Medulla oblongata (tissue), 1 donor: ENCODE measurements at regions not wholly inside any gene's neighbourhood (a gene's known extent, or its start where the extent isn't known, plus 50 kb on each side); places are given as distances from the start of the nearest gene placed in this dataset.

ENCODE experiments used
- DNase-seq: peaks from one replicate; pipeline ENCODE4 v3.0.0-alpha.2; 2015; ENCODE audit errors: extremely low spot score

DNA sequence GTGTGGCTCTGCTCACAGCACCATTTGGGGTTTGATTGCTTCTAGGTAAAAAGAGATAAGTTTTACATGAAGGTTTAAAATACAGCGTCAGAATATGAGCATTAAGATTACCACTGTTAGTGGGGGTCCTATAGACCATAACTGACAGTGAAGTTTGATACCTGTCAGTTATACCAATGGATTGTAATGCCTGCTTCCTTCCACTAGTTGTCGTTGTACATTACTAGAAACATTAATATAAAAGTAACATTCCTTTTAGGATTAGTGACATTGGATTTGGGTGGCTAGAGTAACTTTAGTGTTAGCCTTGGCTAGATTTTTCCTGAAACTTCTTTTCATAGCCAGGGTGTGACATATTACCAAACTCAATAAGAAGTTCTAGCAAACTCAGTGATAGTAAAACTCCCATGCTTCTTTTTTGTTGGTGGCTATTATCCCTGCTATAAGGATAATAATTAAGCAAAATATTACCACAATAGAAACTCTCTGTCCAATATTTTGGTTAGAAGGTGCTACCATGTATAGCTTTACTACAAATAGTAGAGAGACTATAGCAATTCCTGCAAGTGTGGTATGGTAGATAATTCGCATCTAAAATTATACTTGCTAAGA lies 57.1 kb downstream of the FAM181B start:
- DNase-seq = no peak

- DNase-seq = no peak
Observed at GRCh38 chr11:82675838-82676237, 57.8 kb downstream of the FAM181B start.

- no peak for DNase-seq
Observed at GRCh38 chr11:82673631-82674030, 60.0 kb downstream of the FAM181B start.

DNA sequence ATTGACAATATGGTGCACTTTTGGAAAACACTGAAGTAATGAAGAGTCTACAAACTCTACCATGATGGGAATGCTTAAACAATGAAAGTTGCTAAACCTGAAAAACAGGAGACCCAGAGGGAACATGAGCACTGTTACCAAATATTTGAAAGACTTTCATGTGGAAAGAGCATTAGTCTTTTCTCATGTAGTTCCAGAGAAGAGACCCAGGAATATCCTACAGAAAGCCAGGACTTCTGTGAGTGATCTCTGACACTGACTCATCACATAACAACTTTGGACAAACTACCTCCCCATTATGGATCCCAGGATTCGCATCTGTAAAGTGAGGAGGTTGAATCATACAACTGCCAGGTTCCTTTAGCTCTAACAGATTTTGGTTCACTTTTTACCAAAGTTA lies 62.2 kb downstream of the FAM181B start:
- DNase-seq = no peak

- DNase-seq = peak; percentile 83
Observed at GRCh38 chr11:82663535-82663934, 70.1 kb downstream of the FAM181B start.

DNA sequence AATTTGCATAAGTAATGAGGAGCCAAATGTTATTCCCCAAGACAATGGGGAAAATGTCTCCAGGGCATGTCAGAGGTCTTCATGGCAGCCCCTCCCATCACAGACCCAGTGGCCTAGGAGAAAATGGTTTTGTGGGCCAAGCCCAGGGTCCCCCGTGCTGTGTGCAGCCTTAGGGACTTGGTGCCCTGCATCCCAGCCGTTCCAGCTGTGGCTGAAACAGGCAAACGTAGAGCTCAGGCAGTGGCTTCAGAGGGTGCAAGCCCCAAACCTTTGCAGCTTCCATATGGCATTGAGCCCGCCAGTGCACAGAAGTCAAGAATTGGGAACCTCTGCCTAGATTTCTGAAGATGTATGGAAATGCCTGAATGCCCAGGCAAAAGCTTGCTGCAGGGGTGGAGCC lies 79.9 kb downstream of the FAM181B start:
- no peak for DNase-seq

- DNase-seq = no peak
Observed at GRCh38 chr11:82639251-82639650, 94.4 kb downstream of the FAM181B start.

- DNase-seq = no peak
Observed at GRCh38 chr11:82636615-82637014, 97.0 kb downstream of the FAM181B start.

GRCh38 chr11:82634091-82634490 lies 99.6 kb downstream of the FAM181B start:
- DNase-seq = no peak

DNA sequence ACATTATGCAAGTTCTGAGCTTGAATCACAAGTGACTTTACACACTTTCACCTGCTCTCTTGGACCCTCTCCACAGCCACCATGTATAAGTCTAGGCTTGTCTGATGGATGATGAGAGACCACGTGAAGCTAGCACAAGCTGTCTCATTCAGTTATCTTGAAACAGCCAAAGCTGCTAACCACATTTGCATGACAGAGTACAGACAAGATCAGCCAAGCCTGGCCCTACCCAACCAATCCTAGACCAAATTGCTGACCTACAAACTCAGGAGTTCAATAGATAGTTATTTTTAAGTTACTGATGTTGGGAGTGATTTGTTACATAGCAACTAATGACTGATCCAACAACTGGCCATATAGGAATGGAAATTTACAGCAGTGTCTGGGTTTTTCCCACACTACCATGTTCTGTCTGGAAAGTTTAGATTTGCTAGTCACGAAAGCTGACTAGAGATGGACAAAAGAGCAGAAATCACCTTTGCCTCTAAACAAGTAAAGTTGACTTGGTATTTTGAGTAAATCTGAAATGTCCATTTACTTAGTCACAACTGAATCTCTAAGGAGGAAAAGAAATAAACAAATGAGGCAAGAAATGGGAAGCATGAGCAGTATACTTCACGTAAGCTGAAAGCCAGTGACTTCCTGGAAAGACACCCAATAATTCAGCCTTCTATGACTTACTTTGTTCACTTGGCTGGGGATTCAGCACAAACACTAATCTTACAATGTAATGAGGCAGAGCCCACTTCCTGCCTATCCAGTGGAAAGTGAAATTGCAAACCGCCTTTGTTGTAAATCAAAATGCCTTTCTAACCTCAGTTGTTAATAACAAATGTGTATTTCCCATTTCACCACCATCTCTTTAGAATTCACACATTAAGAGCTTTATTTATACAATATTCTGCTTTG lies 101.7 kb downstream of the FAM181B start:
- DNase-seq = no peak

GRCh38 chr11:82610671-82611070 lies 123.0 kb downstream of the FAM181B start:
- no peak for DNase-seq

DNA sequence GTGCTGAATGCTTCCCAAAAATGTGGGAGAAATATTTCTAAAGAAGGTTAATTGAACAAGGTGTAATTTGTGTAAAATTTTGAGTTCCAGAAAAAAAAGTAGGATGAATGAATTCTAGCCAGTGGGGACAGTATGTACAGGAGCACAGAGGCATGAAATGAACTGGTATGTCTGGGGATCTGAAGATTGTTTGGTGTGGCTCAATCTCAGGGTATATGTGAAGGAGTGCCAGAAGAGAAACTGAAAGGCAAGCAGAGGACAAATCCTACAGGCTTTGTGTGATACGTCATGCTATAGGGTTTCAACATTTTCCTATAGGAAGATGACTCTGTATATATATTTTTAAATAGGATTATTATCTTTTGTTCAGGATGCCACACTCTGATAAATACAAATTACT lies 126.9 kb downstream of the FAM181B start:
- DNase-seq = no peak

DNA sequence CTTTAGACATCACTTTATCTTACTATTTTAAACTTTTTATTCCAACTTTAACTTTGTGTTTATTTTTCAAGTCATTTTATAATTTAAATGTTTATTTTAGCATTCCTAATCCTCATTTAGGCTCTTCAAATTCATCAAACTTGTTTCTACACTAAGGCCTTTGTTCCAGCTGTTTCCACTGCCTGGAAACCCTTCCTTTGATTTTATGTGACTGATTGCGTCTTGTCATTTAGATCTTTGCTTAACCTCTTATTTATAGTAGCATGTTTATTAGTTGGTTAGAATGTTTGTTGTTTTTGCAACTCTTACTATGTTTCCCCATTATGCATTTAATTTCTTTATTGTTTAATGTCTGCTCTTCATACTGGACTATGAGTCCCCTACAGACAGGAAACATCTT lies 132.0 kb downstream of the FAM181B start:
- no peak for DNase-seq

GRCh38 chr11:82599836-82600235 lies 133.8 kb downstream of the FAM181B start:
- DNase-seq = no peak

DNA sequence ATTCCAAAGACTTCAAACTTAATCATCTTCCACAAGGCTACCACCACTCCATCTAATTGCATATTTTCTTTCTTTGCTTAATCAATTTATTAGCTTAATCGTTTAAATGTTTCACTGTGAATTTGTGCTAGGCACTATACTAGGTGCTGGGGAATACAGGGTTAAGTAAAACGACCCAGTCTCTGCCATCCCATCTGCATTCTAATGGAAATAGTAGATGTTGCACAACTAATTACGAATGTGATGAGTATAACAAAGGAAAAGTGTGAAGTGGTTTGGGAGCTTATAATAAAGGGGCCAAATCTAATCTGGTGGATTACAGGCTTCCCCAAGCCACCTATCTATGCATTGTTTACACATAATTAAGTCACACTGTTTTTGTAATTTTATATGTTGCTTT lies 147.1 kb downstream of the FAM181B start:
- no peak for DNase-seq

- DNase-seq = no peak
Observed at GRCh38 chr11:82577246-82577645, 156.4 kb downstream of the FAM181B start.

DNA sequence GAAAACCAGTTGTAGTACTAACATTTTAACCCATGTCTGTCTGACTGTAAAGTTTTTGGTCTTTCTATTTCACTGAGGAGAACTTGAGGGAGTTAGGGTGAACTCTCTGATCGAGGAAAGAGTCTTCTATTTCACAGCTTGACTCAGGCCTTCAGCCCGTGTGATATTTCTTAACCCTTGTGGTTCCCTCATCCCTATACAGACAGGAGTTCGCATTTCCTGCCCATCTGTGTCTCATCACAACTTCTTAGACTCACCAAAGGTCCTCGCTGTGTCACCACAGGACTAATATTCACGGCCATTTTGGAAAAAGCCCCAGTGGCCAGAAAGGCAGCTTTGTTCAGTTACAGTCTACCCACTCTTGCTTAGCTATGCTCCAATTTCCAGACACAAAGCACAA lies 172.8 kb downstream of the FAM181B start:
- no peak for DNase-seq

DNA sequence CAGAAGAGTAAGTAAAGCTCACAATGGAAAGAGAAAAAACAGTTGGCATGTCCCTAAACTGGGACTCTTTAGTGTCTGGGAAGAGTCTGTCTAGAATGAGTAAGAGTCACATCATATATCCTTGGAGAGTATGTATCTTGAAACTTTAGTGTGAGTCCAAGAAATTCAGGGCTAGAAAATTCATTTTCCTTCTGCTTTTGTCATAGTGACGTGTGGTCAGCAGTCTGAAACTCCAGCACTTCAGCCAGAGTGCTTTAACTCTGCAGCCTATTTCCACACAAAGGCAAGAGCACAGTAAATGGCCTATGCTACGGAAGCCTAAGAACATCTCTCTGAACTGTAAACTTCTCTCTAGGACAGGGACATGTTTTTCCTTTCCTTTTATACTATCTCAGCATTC lies 174.1 kb downstream of the FAM181B start:
- DNase-seq = peak; percentile 62

- peak; percentile 73 for DNase-seq
Observed at GRCh38 chr11:82557274-82557673, 176.4 kb downstream of the FAM181B start.

GRCh38 chr11:82556210-82556609 lies 177.5 kb downstream of the FAM181B start:
- DNase-seq = no peak

DNA sequence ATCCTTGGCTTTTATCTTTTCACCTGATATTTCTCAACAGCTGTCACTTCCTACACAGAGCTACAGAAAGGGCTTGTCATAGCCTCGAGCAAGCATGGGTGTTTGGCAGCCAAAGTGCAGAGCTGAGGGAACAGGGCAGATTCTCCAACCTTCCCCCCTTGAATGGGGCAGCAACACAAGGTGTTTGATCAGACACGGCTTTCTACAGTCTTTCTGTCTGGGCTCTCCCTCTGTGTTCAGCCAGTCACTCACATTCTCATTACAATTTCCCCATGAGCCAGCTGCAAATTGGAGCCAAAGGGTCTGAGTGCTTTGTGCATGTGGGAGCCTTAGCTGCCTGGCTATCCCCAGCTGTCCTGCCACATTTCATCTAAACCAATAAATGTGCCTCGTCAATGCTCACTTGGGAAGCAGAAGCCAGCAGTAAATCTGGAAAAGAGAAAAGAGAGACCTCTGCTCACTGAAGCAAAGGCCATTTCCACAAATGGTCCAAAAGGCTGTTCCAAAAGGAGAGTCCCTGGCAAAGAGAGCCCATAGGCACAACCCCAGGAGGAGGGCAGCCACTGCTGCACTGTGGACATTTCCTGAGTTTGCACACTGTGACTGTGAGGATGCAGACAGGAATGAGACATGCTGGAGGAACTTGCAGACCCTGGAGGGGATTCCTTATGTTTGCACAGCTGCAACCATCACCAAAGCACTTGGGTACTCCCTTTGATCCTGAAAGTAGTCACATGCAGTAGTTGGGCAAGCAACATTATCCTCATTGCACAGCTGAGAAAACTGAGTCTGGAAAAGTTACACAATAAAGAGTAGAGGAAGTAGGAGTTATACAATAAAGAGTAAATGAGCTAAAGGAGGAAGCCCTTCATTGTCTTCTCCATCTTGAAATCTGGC lies 186.8 kb downstream of the FAM181B start:
- DNase-seq = peak; percentile 34

GRCh38 chr11:82539669-82540068 lies 194.0 kb downstream of the FAM181B start:
- no peak for DNase-seq
